Endodermal cell (in vitro differentiated cells): ENCODE measurements at regions not wholly inside any gene's neighbourhood (a gene's known extent, or its start where the extent isn't known, plus 50 kb on each side); places are given as distances from the start of the nearest gene placed in this dataset.
"Not testable (repeated sequence)": the region's sequence is repeated elsewhere in the genome, so short reads cannot be mapped to it uniquely, and the experiment has no call there.

Experiments
- DNase-seq: peaks from one replicate; pipeline ENCODE4 v3.0.0-alpha.2; 2017
- H3K27ac ChIP-seq: 2 replicates; pipeline ENCODE4 v1.5.1; 2013; ENCODE audit warnings: mild to moderate bottlenecking, low read depth, low read length, moderate library complexity
- H3K27me3 ChIP-seq: 2 replicates; pipeline ENCODE4 v1.6.1; 2013; ENCODE audit warnings: mild to moderate bottlenecking, low read length, moderate library complexity; ENCODE audit not compliant: insufficient read depth, control insufficient read depth, poor library complexity, severe bottlenecking
- H3K36me3 ChIP-seq: 2 replicates; pipeline ENCODE4 v1.7.0; 2013; ENCODE audit warnings: mild to moderate bottlenecking, low read length, moderate library complexity; ENCODE audit not compliant: control insufficient read depth, insufficient read depth
- H3K4me1 ChIP-seq: one replicate; pipeline ENCODE4 v1.7.0; 2013; ENCODE audit warnings: low read length; ENCODE audit not compliant: control insufficient read depth, insufficient read depth
- H3K4me3 ChIP-seq: 2 replicates; pipeline ENCODE4 v1.5.1; 2013; ENCODE audit warnings: mild to moderate bottlenecking, low read length, moderate library complexity
- H3K9ac ChIP-seq: 2 replicates; pipeline ENCODE4 v1.6.1; 2013; ENCODE audit warnings: mild to moderate bottlenecking, low read length, moderate library complexity; ENCODE audit not compliant: poor library complexity, severe bottlenecking; ENCODE audit errors: extremely low read depth
- H3K9me3 ChIP-seq: 2 replicates; pipeline ENCODE4 v1.6.1; 2013; ENCODE audit warnings: mild to moderate bottlenecking, low read length, moderate library complexity; ENCODE audit not compliant: control insufficient read depth
- H3K27ac Mint-ChIP-seq: 2 replicates; pipeline ENCODE4 v1.8.0; 2020; ENCODE audit warnings: mixed read lengths
- H3K27me3 Mint-ChIP-seq: 2 replicates; pipeline ENCODE4 v1.8.0; 2021; ENCODE audit warnings: mild to moderate bottlenecking, mixed read lengths; ENCODE audit not compliant: insufficient read depth
- H3K36me3 Mint-ChIP-seq: 2 replicates; pipeline ENCODE4 v1.8.0; 2020; ENCODE audit warnings: low read depth, mixed read lengths
- H3K4me1 Mint-ChIP-seq: 2 replicates; pipeline ENCODE4 v1.8.0; 2020; ENCODE audit warnings: mixed read lengths
- H3K4me3 Mint-ChIP-seq: 2 replicates; pipeline ENCODE4 v1.8.0; 2020; ENCODE audit warnings: mild to moderate bottlenecking, moderate library complexity, mixed read lengths
- H3K9me3 Mint-ChIP-seq: 2 replicates; pipeline ENCODE4 v1.8.0; 2020; ENCODE audit warnings: mild to moderate bottlenecking, mixed read lengths
- CTCF ChIP-seq: fragments of 200-600 bp; sonication (generic); conservative IDR thresholded peaks from 2 replicates; pipeline ENCODE4 v1.5.0; 2021; ENCODE audit warnings: antibody characterized with exemption, mild to moderate bottlenecking
- WGBS, 2 experiments: methylation state at CpG; one replicate each; pipeline versions ENCODE4 v1.1.5 to v1.1.7; 2013; ENCODE audit warnings: missing lambda C conversion rate in 2 of 2, mixed read lengths in 1 of 2; ENCODE audit not compliant: insufficient coverage in 1 of 2, insufficient read length in 1 of 2; 5-methylcytosine and 5-hydroxymethylcytosine counted together

GRCh38 chrX:44667771-44668170 is 125.1 kb upstream of the FUNDC1 start:
- Mint-ChIP-seq H3K9me3 (peaks cover 53% of the 10 kb centered on the region), H3K4me3 (no peak overlapping the region), H3K4me1 (no peaks in the 10 kb centered on the region), H3K36me3 (no peaks in the 10 kb centered on the region), H3K27me3 (no peaks in the 10 kb centered on the region), H3K27ac (no peak overlapping the region)
- no peaks in the 10 kb centered on the region for H3K9me3 ChIP-seq
- H3K9ac ChIP-seq, result no peak overlapping the region
- no peak for DNase-seq
- no peak for TF ChIP-seq CTCF
- H3K4me1 ChIP-seq, result no peaks in the 10 kb centered on the region
- 76% methylated on average over 3 of the region's 3 CpGs; no CpG with 5 or more reads in 1 of the 2 experiments for WGBS, 2 experiments
- no peaks in the 10 kb centered on the region for H3K27me3 ChIP-seq
- H3K4me3 ChIP-seq, result no peak overlapping the region
- no peak overlapping the region for H3K27ac ChIP-seq
- no peaks in the 10 kb centered on the region for H3K36me3 ChIP-seq

- not testable (repeated sequence) for H3K36me3 ChIP-seq, H3K4me3 ChIP-seq, H3K27ac Mint-ChIP-seq, DNase-seq, H3K4me1 ChIP-seq, H3K4me1 Mint-ChIP-seq, H3K9ac ChIP-seq, H3K27me3 Mint-ChIP-seq, H3K9me3 ChIP-seq, H3K4me3 Mint-ChIP-seq, H3K36me3 Mint-ChIP-seq, H3K27me3 ChIP-seq, H3K27ac ChIP-seq
- H3K9me3 Mint-ChIP-seq, result peaks cover 37% of the 10 kb centered on the region
- WGBS, 2 experiments, result 91% methylated on average over 4 of the region's 5 CpGs; no CpG with 5 or more reads in 1 of the 2 experiments
Observed at GRCh38 chrX:44657718-44658246, 115.1 kb upstream of the FUNDC1 start.

- H3K36me3 Mint-ChIP-seq, result no peaks in the 10 kb centered on the region
- H3K36me3 ChIP-seq, result no peaks in the 10 kb centered on the region
- no peaks in the 10 kb centered on the region for H3K4me1 ChIP-seq
- H3K9me3 Mint-ChIP-seq, result peaks cover 40% of the 10 kb centered on the region
- no peak overlapping the region for H3K27ac ChIP-seq
- H3K4me3 ChIP-seq, result no peak overlapping the region
- no peak overlapping the region for H3K9ac ChIP-seq
- no peaks in the 10 kb centered on the region for H3K4me1 Mint-ChIP-seq
- DNase-seq, result peak; percentile 58
- TF ChIP-seq CTCF, result no peak
- H3K27me3 Mint-ChIP-seq, result no peaks in the 10 kb centered on the region
- no peaks in the 10 kb centered on the region for H3K9me3 ChIP-seq
- WGBS, 2 experiments, result 50 to 57% methylated on average over 2 of the region's 2 CpGs
- no peak overlapping the region for H3K4me3 Mint-ChIP-seq
- no peak overlapping the region for H3K27ac Mint-ChIP-seq
- no peaks in the 10 kb centered on the region for H3K27me3 ChIP-seq
Observed at GRCh38 chrX:44651358-44651757, 108.7 kb upstream of the FUNDC1 start.

- Histone ChIP-seq H3K4me3 (no peak overlapping the region), H3K27me3 (no peaks in the 10 kb centered on the region), H3K9ac (no peak overlapping the region), H3K36me3 (no peaks in the 10 kb centered on the region), H3K9me3 (no peaks in the 10 kb centered on the region), H3K27ac (no peak overlapping the region), H3K4me1 (no peaks in the 10 kb centered on the region)
- no peak overlapping the region for H3K4me3 Mint-ChIP-seq
- TF ChIP-seq CTCF, result no peak
- no peaks in the 10 kb centered on the region for H3K27me3 Mint-ChIP-seq
- no peak overlapping the region for H3K27ac Mint-ChIP-seq
- WGBS, 2 experiments, result 93 to 94% methylated on average over 2 to 5 of the region's 5 CpGs
- H3K9me3 Mint-ChIP-seq, result peaks cover 44% of the 10 kb centered on the region
- no peaks in the 10 kb centered on the region for H3K36me3 Mint-ChIP-seq
- DNase-seq, result no peak
- H3K4me1 Mint-ChIP-seq, result no peaks in the 10 kb centered on the region
Observed at GRCh38 chrX:44643723-44644122, 101.1 kb upstream of the FUNDC1 start.
